B cell (primary cell): ENCODE measurements at regions not wholly inside any gene's neighbourhood (a gene's known extent, or its start where the extent isn't known, plus 50 kb on each side); places are given as distances from the start of the nearest gene placed in this dataset.

Experiments used
- ATAC-seq: fragments of 200-7000 bp; cut with Tn5 transposase; one replicate; pipeline ENCODE4 v1.10.0; 2021; ENCODE audit warnings: low read depth, mild to moderate bottlenecking, moderate number of reproducible peaks, moderate library complexity
- CTCF ChIA-PET: fragments of 350-600 bp; sonication (Branson Sonifier 250); formaldehyde crosslinking; loops from one replicate; lab custom pipeline; 2021; ENCODE audit warnings: antibody characterized with exemption, inconsistent platforms; lab: Charles Lee
- POLR2A ChIA-PET: fragments of 350-600 bp; sonication (Branson Sonifier 250); formaldehyde crosslinking; loops from one replicate; lab custom pipeline; 2021; ENCODE audit warnings: antibody characterized with exemption; lab: Charles Lee
- DNase-seq: peaks from one replicate; pipeline ENCODE4 v3.0.0; 2013
- H2AFZ ChIP-seq: 2 replicates; pipeline ENCODE4 v1.6.1; 2012; ENCODE audit warnings: mild to moderate bottlenecking, low read depth, low read length; ENCODE audit not compliant: insufficient read depth, poor library complexity, severe bottlenecking
- H3K27ac ChIP-seq, 2 donors: 1 replicate in 1 of 2; 2 replicates in 1 of 2; pipeline ENCODE4 v1.5.1; 2012 to 2013; ENCODE audit warnings: low read length in 2 of 2, mild to moderate bottlenecking in 2 of 2, moderate library complexity in 1 of 2
- H3K27me3 ChIP-seq, 4 experiments: fragments of 200-600 bp in 1 of 4; sonication (generic) in 1 of 4; replicated peaks in 1 of 4; 1 replicate in 2 of 4; 2 replicates in 2 of 4; pipeline versions ENCODE4 v1.6.1 to v1.7.0; 2013 to 2016; ENCODE audit warnings: low read length in 3 of 4, mild to moderate bottlenecking in 2 of 4, mixed read lengths in 1 of 4, moderate library complexity in 1 of 4; ENCODE audit not compliant: insufficient read depth in 4 of 4, control insufficient read depth in 3 of 4; ENCODE audit errors: control extremely low read depth in 1 of 4
- H3K36me3 ChIP-seq, 2 experiments: replicated peaks in 1 of 2; 1 replicate in 1 of 2; 2 replicates in 1 of 2; pipeline versions ENCODE4 v1.6.1 to v1.7.1; 2013; ENCODE audit warnings: low read length in 1 of 2; ENCODE audit not compliant: insufficient read depth in 2 of 2, control insufficient read depth in 1 of 2; ENCODE audit errors: control extremely low read depth in 1 of 2, extremely low read depth in 1 of 2
- H3K4me1 ChIP-seq, 2 donors: fragments of 200-600 bp in 1 of 2; sonication (generic) in 1 of 2; 1 replicate in 1 of 2; 2 replicates in 1 of 2; pipeline versions ENCODE4 v1.5.1 to v1.6.1; 2013 to 2017; ENCODE audit warnings: low read length in 2 of 2; ENCODE audit not compliant: control insufficient read depth in 2 of 2, insufficient read depth in 2 of 2
- H3K4me2 ChIP-seq: replicated peaks from 2 replicates; pipeline ENCODE3; 2012; ENCODE audit warnings: mild to moderate bottlenecking, low read depth, low read length; ENCODE audit not compliant: poor library complexity, severe bottlenecking
- H3K4me3 ChIP-seq, 5 experiments: fragments of 200-600 bp in 1 of 5; sonication (generic) in 1 of 5; 1 replicate in 3 of 5; 2 replicates in 2 of 5; pipeline versions ENCODE4 v1.5.1 to v1.7.0; 2011 to 2016; ENCODE audit warnings: low read length in 4 of 5, mild to moderate bottlenecking in 4 of 5, low read depth in 2 of 5, control low read depth in 1 of 5, moderate library complexity in 1 of 5; ENCODE audit not compliant: insufficient read depth in 1 of 5; ENCODE audit errors: control extremely low read depth in 1 of 5, extremely low read depth in 1 of 5
- H3K79me2 ChIP-seq: fragments of 200-600 bp; sonication (generic); one replicate; pipeline ENCODE4 v1.6.0; 2016; ENCODE audit warnings: low read length; ENCODE audit not compliant: control insufficient read depth, insufficient read depth
- H3K9ac ChIP-seq: fragments of 200-600 bp; sonication (generic); 2 replicates; pipeline ENCODE4 v1.6.1; 2017; ENCODE audit warnings: mild to moderate bottlenecking, low read length, moderate library complexity
- H3K9me3 ChIP-seq, 3 donors: one replicate each; pipeline versions ENCODE4 v1.6.1 to v1.7.1; 2013; ENCODE audit warnings: low read length in 2 of 3; ENCODE audit not compliant: control insufficient read depth in 2 of 3, insufficient read depth in 1 of 3; ENCODE audit errors: control extremely low read depth in 1 of 3
- H4K20me1 ChIP-seq: 2 replicates; pipeline ENCODE4 v1.6.0; 2012; ENCODE audit warnings: mild to moderate bottlenecking, low read length; ENCODE audit not compliant: insufficient read depth, control insufficient read depth, poor library complexity, severe bottlenecking
- H3K27ac Mint-ChIP-seq: one replicate; pipeline ENCODE4 v1.8.0; 2021; ENCODE audit warnings: mixed read lengths
- H3K27me3 Mint-ChIP-seq: one replicate; pipeline ENCODE4 v1.8.0; 2021; ENCODE audit warnings: mixed read lengths
- H3K4me1 Mint-ChIP-seq: one replicate; pipeline ENCODE4 v1.8.0; 2021; ENCODE audit warnings: mixed read lengths
- H3K4me3 Mint-ChIP-seq: one replicate; pipeline ENCODE4 v1.8.0; 2021; ENCODE audit warnings: mixed read lengths
- H3K9me3 Mint-ChIP-seq: one replicate; pipeline ENCODE4 v1.8.0; 2022; ENCODE audit warnings: mixed read lengths; ENCODE audit not compliant: insufficient read depth
- EZH2 ChIP-seq: IDR thresholded peaks from 2 replicates; pipeline ENCODE4 v1.6.1; 2012; ENCODE audit warnings: borderline replicate concordance, low read depth, mild to moderate bottlenecking, moderate library complexity, low read length; ENCODE audit not compliant: insufficient read depth, poor library complexity, severe bottlenecking
- WGBS: methylation state at CpG from one replicate; pipeline ENCODE4 v1.1.5; 2013; ENCODE audit warnings: missing lambda C conversion rate; ENCODE audit not compliant: insufficient coverage; 5-methylcytosine and 5-hydroxymethylcytosine counted together
- intact Hi-C: fragments of 100-400 bp; cut with micrococcal nuclease; formaldehyde crosslinking; loops from one replicate; pipeline ENCODE4 v1.10.0; 2022
- TF ChIP-seq, protein P1 (sequence below): fragments of 200-600 bp; IDR thresholded peaks from one replicate; pipeline ENCODE4 v1.8.0; 2022; ENCODE audit warnings: antibody characterized with exemption, mild to moderate bottlenecking

- no peaks in the 10 kb centered on the region for H3K9me3 ChIP-seq
- ChIA-PET CTCF (no interaction called here), POLR2A (no interaction called here)
- WGBS = 60% methylated on average over 1 of the region's 3 CpGs
- ATAC-seq = no peak
- H2AFZ ChIP-seq = no peak overlapping the region
- H3K79me2 ChIP-seq = no peaks in the 10 kb centered on the region
- no peak for DNase-seq
- H3K4me3 Mint-ChIP-seq = no peak overlapping the region
- H3K27me3 Mint-ChIP-seq = peaks cover under 1% of the 10 kb centered on the region
- no peak overlapping the region for H3K4me3 ChIP-seq
- H3K27ac ChIP-seq = no peak overlapping the region
- H3K27ac Mint-ChIP-seq = no peak overlapping the region
- no peaks in the 10 kb centered on the region for H3K9me3 Mint-ChIP-seq
- no peaks in the 10 kb centered on the region for H3K4me1 ChIP-seq
- TF ChIP-seq EZH2 = no peak
- TF ChIP-seq, protein P1, sequence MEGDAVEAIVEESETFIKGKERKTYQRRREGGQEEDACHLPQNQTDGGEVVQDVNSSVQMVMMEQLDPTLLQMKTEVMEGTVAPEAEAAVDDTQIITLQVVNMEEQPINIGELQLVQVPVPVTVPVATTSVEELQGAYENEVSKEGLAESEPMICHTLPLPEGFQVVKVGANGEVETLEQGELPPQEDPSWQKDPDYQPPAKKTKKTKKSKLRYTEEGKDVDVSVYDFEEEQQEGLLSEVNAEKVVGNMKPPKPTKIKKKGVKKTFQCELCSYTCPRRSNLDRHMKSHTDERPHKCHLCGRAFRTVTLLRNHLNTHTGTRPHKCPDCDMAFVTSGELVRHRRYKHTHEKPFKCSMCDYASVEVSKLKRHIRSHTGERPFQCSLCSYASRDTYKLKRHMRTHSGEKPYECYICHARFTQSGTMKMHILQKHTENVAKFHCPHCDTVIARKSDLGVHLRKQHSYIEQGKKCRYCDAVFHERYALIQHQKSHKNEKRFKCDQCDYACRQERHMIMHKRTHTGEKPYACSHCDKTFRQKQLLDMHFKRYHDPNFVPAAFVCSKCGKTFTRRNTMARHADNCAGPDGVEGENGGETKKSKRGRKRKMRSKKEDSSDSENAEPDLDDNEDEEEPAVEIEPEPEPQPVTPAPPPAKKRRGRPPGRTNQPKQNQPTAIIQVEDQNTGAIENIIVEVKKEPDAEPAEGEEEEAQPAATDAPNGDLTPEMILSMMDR = no peak
- H3K27me3 ChIP-seq = peaks cover 0 to 2% (median 0%) of the 10 kb centered on the region in 4 experiments
- intact Hi-C loops = no loop called here
- H4K20me1 ChIP-seq = no peaks in the 10 kb centered on the region
- H3K4me2 ChIP-seq = no peak overlapping the region
- no peaks in the 10 kb centered on the region for H3K4me1 Mint-ChIP-seq
- H3K36me3 ChIP-seq = no peaks in the 10 kb centered on the region
- H3K9ac ChIP-seq = no peak overlapping the region
Observed at GRCh38 chr3:152581951-152582350, 253.0 kb upstream of the P2RY1 start.

DNA sequence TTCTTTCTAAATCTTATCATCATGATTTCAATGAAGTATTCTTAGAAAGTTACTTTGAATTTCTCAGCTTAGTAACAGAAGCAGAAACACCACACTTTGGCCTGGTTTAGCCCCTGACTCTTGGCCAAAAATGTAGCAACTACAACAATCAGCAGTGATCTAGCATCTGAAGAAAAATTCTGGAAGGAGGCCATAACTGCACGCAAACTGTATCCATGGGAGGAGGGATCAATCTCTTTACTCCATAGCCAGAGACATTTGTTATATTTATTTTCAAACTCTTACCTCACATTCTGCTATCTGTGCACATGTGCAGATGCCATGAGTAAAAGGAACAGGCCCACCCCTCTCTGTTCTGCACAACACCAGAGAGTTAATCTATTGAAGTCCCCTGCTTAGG lies 251.0 kb upstream of the P2RY1 start:
- ATAC-seq = no peak
- Histone ChIP-seq H3K4me2 (no peak overlapping the region), H3K36me3 (no peaks in the 10 kb centered on the region), H2AFZ (no peak overlapping the region), H3K27ac (no peak overlapping the region), H3K4me1 (no peaks in the 10 kb centered on the region), H3K9ac (no peak overlapping the region), H3K4me3 (no peak overlapping the region), H3K9me3 (no peaks in the 10 kb centered on the region), H4K20me1 (no peaks in the 10 kb centered on the region), H3K79me2 (no peaks in the 10 kb centered on the region), H3K27me3 (peaks cover 0 to 2% (median 0%) of the 10 kb centered on the region in 4 experiments)
- intact Hi-C loops = no loop called here
- no peaks in the 10 kb centered on the region for H3K4me1 Mint-ChIP-seq
- no peak for TF ChIP-seq EZH2
- TF ChIP-seq, protein P1 = no peak
- ChIA-PET CTCF (no interaction called here), POLR2A (no interaction called here)
- no CpG with 5 or more reads among the region's 1 CpG for WGBS
- H3K9me3 Mint-ChIP-seq = no peaks in the 10 kb centered on the region
- peaks cover 4% of the 10 kb centered on the region for H3K27me3 Mint-ChIP-seq
- H3K4me3 Mint-ChIP-seq = no peak overlapping the region
- DNase-seq = no peak
- no peak overlapping the region for H3K27ac Mint-ChIP-seq
